ENCODE measurements at regions not wholly inside any gene's neighbourhood (a gene's known extent, or its start where the extent isn't known, plus 50 kb on each side); places are given as distances from the start of the nearest gene placed in this dataset.

DNA sequence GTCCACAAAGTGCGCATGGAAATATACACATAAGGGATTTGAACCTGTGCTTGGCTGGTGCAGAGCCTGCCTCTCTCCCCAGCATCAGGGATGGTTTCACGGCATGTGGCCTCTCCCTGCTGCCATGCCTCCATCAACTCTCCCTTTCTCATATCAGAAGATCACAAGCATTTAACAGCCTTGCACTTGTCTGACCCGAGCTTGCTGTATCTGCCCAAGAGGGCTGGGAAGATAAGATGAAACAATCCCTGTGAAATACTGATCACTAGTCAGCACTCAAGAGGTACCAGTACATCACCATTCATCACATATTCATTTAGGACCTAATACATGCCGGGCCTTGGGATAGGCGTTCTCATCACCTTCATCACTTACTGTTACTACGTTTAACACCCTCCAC is 107.6 kb upstream of the ARHGEF3 start:
- Histone ChIP-seq H3K4me1 (peaks cover 0 to 13% (median 0%) of the 10 kb centered on the region in 10 experiments; a peak in 7 of 20 replicates), H3K36me3 (no peaks in the 10 kb centered on the region), H3K27me3 (no peaks in the 10 kb centered on the region), H3K9me3 (replicated peaks in 1 of 11) (0 out of 22 replicates have a peak, but pooled peaks cover 0 to 7% (median 0%) of the 10 kb centered on the region in 11 experiments), H3K9ac (no peak overlapping the region), H3K4me3 (no peak overlapping the region), H3K27ac (no peak overlapping the region), H4K20me1 (no peaks in the 10 kb centered on the region), H3K4me2 (no peak overlapping the region)
- no peak for TF ChIP-seq Cebpa-rat (IDR thresholded peaks at IDR 0.05)

DNA sequence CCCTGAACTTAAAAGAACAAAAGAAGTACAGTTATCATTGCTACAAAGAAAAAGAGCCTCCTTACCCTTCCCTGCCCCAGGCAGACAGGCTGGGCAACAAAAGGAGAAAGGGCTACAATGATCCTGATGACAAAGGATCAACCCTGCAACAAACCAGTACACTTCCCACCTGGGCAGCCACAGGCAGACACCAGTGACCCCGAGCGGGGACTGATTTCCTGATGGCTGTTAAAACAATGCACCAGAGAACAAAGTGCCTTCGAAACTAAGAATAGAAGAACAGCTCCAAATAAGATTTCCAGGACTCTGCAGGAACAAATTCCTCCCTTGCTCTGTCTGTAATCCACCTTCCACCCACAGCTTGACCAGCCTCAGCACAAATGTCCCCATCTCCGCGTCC is 106.3 kb upstream of the ARHGEF3 start:
- Histone ChIP-seq H3K9ac (no peak overlapping the region), H3K27me3 (no peaks in the 10 kb centered on the region), H3K36me3 (no peaks in the 10 kb centered on the region), H4K20me1 (no peaks in the 10 kb centered on the region), H3K27ac (no peak overlapping the region), H3K4me1 (peaks cover 0 to 13% (median 0%) of the 10 kb centered on the region in 10 experiments; a peak in 7 of 20 replicates), H3K9me3 (replicated peaks in 1 of 11) (0 out of 22 replicates have a peak, but pooled peaks cover 0 to 3% (median 0%) of the 10 kb centered on the region in 11 experiments), H3K4me2 (no peak overlapping the region), H3K4me3 (no peak overlapping the region)
- no peak for TF ChIP-seq Cebpa-rat (IDR thresholded peaks at IDR 0.05)

DNA sequence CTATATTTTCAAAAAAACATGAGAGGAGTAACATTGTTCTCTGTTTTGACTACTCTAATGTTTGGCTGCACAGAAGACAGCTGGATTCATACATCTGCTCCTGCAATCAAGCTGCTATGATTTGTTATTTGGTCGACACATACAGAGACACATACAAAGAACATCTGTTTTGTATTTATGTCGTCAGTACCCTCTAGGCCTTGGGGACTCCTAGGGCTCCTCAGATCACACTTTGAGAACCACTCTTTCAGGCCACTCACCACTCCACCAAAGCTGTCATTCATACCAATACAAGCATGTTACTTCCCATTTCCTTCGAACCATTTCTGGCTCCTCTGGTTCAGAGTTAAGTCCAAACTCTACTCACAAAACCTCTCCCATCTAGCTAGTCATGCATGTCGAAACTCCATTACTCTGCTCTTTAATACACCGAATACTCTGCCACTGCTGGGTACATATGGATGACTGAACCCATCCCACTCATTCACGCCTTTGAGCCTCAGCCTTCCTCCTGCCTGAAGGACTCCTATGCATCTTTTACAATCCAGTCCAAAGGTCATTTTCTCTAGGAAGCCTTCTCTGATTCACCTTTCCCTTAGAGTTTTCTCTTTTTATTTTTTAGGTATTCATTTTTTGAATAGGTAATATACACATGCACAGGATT is 102.9 kb upstream of the ARHGEF3 start:
- no peaks in the 10 kb centered on the region for H3K27me3 ChIP-seq
- H3K4me1 ChIP-seq: peaks cover 6 to 20% (median 8%) of the 10 kb centered on the region in 10 experiments
- H3K4me3 ChIP-seq: no peak overlapping the region
- H3K4me2 ChIP-seq: no peak overlapping the region
- no peaks in the 10 kb centered on the region for H4K20me1 ChIP-seq
- no peaks in the 10 kb centered on the region for H3K36me3 ChIP-seq
- no peak for TF ChIP-seq Cebpa-rat (IDR thresholded peaks at IDR 0.05)
- H3K27ac ChIP-seq: no peak overlapping the region
- H3K9ac ChIP-seq: no peak overlapping the region
- no peaks in the 10 kb centered on the region for H3K9me3 ChIP-seq (replicated peaks in 1 of 11)

DNA sequence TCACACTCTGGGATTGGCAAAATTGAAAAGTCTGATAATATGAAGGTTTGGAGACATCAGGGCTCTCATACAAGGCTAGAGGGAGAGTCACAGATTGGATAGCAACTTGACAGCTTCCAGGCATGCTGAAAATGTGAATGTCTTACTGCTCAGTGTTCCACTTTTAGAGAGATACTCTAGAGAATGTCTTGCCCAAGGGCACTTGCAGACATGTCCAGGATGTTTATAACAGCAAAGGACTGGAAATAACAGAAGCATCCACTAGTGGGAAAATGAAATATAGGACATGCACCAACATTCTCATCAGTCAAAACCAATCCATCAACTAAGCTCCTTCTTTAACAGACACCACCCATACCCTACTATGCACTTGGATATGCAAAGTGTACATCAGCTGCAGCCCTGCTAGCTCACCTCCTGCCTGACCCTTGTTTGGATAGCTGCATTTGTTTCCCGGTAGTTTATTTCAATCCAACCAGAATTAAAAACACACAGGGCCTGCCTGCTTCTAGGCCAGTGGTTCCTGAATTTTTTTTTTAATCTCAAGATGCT is 101.6 kb upstream of the ARHGEF3 start:
- no peak overlapping the region for H3K27ac ChIP-seq
- no peak for TF ChIP-seq Cebpa-rat (IDR thresholded peaks at IDR 0.05)
- H3K9me3 ChIP-seq (replicated peaks in 1 of 11): no peaks in the 10 kb centered on the region
- no peak overlapping the region for H3K4me3 ChIP-seq
- peaks cover 8 to 23% (median 10%) of the 10 kb centered on the region in 10 experiments for H3K4me1 ChIP-seq
- no peaks in the 10 kb centered on the region for H3K36me3 ChIP-seq
- H4K20me1 ChIP-seq: no peaks in the 10 kb centered on the region
- no peak overlapping the region for H3K4me2 ChIP-seq
- H3K27me3 ChIP-seq: no peaks in the 10 kb centered on the region
- no peak overlapping the region for H3K9ac ChIP-seq

DNA sequence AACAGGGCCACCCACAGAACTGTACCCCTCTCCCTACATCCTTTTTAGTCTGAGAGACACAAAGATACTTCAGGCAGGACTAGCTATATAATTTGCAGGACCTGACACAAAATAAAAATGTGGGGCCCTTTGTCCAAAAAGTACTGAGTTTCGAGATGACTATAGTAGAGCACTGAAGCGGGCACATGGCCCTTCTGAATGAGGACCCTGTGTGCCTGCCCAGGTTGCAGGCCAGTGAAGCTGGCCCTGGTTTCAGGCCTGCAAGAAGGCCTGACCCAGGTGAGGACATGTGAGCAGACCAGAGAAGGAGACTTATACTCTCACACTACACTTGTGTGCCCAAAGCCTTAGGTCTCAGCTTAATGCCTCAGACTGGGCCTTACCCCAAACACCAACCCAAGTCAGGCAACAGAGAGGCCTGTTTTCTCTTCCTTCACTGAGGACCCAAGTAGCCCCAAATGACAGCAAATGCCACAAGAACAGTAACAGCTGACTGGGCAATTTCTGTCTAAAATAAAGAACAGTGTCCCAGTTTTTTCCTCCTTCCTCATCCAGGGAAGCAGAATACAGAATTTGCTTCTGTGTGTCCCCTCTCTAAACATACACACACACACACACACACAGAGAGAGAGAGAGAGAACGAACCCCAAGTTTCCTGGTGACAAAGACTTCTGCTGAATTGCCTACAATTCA is 100.9 kb upstream of the ARHGEF3 start:
- Histone ChIP-seq H4K20me1 (no peaks in the 10 kb centered on the region), H3K4me2 (peak overlapping the region in 2 of 11 experiments; percentile 8 to 40; a peak in 3 of 22 replicates), H3K4me3 (no peak overlapping the region), H3K27ac (no peak overlapping the region), H3K9ac (no peak overlapping the region), H3K27me3 (no peaks in the 10 kb centered on the region), H3K36me3 (no peaks in the 10 kb centered on the region), H3K9me3 (replicated peaks in 1 of 11) (no peaks in the 10 kb centered on the region), H3K4me1 (peaks cover 8 to 23% (median 10%) of the 10 kb centered on the region in 10 experiments)
- no peak for TF ChIP-seq Cebpa-rat (IDR thresholded peaks at IDR 0.05)

DNA sequence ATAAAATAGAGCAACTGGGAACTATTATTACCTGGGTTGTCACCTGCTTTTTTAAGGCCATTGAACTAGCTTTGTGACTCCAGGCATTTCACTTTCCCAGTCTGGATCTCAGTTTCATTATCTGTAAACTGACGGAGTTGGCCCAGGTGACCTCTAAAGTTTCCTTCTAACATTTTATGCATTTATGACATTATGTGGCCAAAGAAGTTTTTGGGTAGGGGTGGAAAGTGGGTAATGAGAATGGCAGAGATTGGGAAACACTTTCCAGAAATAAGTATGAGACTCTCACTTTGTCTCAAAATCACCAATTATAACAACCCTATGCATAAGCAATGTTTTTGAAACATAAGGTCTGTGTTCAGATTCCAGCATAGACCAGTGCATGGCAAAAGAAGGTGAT is 99.1 kb upstream of the ARHGEF3 start:
- Histone ChIP-seq H4K20me1 (no peaks in the 10 kb centered on the region), H3K4me3 (no peak overlapping the region), H3K4me2 (no peak overlapping the region), H3K9ac (no peak overlapping the region), H3K27me3 (no peaks in the 10 kb centered on the region), H3K27ac (no peak overlapping the region), H3K4me1 (peaks cover 8 to 23% (median 10%) of the 10 kb centered on the region in 10 experiments), H3K36me3 (no peaks in the 10 kb centered on the region), H3K9me3 (replicated peaks in 1 of 11) (no peaks in the 10 kb centered on the region)
- TF ChIP-seq Cebpa-rat (IDR thresholded peaks at IDR 0.05): no peak

DNA sequence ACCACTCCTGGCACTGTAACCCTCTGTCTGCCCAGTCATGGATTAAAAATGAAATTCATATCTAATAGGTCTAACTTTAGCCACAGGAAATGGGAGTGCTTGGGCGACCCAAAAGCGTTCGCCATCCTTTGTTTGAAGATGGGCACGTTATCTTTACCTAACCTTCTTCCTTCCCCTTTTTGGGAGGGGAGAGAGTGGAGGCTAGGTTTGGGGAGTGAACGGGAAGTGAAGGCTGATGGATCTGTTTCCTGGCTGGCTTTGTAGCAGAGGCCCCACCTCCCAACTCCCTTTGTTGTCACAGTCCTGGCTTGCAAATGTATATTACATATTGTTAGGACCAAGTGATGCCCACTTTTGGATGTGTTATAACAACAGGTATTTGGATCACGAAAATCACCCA is 98.1 kb upstream of the ARHGEF3 start:
- Histone ChIP-seq H3K27me3 (no peaks in the 10 kb centered on the region), H3K9ac (no peak overlapping the region), H3K4me2 (peak overlapping the region; percentile 25 to 67 (median 48); a peak in 21 of 22 replicates), H3K9me3 (replicated peaks in 1 of 11) (no peaks in the 10 kb centered on the region), H3K27ac (no peak overlapping the region), H3K36me3 (no peaks in the 10 kb centered on the region), H4K20me1 (no peaks in the 10 kb centered on the region), H3K4me1 (peaks cover 8 to 20% (median 10%) of the 10 kb centered on the region in 10 experiments), H3K4me3 (no peak overlapping the region)
- TF ChIP-seq Cebpa-rat (IDR thresholded peaks at IDR 0.05): no peak

DNA sequence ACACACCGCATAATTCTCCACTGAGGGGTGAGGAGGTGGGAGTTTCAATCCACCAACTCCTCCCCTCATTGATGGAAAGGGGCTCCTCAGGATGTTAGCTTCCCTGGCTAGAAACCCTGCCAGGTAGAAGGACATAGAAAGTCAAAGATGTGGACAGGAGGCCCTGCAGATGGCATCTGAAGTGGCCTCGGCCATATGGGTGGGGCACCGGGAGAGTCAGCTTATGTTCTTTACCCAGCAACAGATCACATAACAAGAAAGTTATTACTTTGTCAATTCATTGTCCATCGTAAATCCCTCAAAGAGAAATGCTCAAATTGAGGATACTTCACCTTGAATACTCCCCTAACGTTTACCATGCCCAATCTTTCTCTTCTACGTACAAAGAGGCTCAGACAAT is 97.3 kb upstream of the ARHGEF3 start:
- Histone ChIP-seq H3K4me1 (peaks cover 8 to 19% (median 10%) of the 10 kb centered on the region in 10 experiments), H3K27ac (no peak overlapping the region), H3K9me3 (replicated peaks in 1 of 11) (no peaks in the 10 kb centered on the region), H3K36me3 (no peaks in the 10 kb centered on the region), H3K27me3 (no peaks in the 10 kb centered on the region), H3K9ac (no peak overlapping the region), H3K4me3 (no peak overlapping the region), H4K20me1 (no peaks in the 10 kb centered on the region), H3K4me2 (0 out of 22 replicates have a peak overlapping the region, but pooled peaks of 1 of the 11 experiments have one; percentile 55)
- no peak for TF ChIP-seq Cebpa-rat (IDR thresholded peaks at IDR 0.05)

DNA sequence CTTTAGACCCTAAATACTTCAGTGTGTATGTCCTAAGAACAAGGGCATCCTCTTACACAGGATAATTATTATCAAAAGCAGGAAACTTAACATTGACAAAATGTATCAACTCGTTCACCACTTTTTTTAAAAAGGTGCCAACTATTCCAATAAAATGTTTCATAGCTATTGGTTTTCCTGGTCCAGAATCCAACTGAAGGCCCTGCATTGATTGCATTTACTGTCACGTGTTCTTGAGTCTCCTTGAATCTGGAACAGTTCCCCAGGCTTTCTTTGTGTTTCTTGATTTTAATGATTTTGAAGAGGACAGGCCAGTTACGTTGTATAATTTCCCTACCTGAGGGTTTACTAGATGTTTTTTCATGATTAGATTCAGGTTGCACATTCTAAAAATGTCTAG is 94.6 kb upstream of the ARHGEF3 start:
- no peak for TF ChIP-seq Cebpa-rat (IDR thresholded peaks at IDR 0.05)
- H3K9ac ChIP-seq: no peak overlapping the region
- no peaks in the 10 kb centered on the region for H3K27me3 ChIP-seq
- no peak overlapping the region for H3K4me3 ChIP-seq
- no peaks in the 10 kb centered on the region for H4K20me1 ChIP-seq
- no peak overlapping the region for H3K4me2 ChIP-seq
- H3K4me1 ChIP-seq: peaks cover 8 to 16% (median 10%) of the 10 kb centered on the region in 10 experiments; a peak in 19 of 20 replicates
- no peaks in the 10 kb centered on the region for H3K36me3 ChIP-seq
- H3K27ac ChIP-seq: no peak overlapping the region
- H3K9me3 ChIP-seq (replicated peaks in 1 of 11): no peaks in the 10 kb centered on the region

Data from BLaER1 treated with 17β-estradiol and CSF1 and Interleukin-3, amounts not matched to agents 10 nM and 100 nM (cell line).